ENCODE measurements at regions not wholly inside any gene's neighbourhood (a gene's known extent, or its start where the extent isn't known, plus 50 kb on each side); places are given as distances from the start of the nearest gene placed in this dataset.

DNA sequence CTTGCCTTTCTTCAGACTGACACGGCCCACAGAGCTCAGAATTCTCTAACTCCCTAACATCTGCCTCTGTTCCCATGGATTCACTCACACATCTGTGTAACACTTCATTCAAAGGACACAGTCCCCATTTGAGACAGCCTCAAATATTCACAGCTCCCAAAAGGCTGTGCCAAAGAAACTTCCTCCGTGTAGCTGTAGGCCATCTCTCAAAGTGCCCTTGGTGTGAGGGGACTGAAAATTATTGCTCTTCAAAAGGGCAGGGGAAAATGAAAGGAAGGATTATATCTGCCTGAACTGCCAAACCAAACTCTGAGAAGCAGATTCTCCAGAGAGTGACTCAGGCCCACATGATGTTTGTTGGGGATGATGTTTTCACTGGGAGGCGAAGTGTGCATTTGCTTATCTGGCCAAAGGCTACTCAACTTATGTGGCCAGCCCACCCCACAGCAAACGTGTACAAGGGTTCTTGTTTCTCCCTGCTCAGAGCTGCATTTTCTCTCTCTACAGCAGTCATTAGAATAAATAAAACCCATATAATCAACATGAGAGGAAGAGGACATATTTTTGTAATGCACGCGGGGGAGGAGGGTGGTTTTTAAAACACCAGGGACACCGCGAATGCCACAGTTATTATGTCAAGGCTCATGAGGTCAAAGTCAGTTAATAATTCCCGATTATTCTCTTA, 302.4 kb upstream of the NFE2L3 start:
- TF ChIP-seq, protein P1, sequence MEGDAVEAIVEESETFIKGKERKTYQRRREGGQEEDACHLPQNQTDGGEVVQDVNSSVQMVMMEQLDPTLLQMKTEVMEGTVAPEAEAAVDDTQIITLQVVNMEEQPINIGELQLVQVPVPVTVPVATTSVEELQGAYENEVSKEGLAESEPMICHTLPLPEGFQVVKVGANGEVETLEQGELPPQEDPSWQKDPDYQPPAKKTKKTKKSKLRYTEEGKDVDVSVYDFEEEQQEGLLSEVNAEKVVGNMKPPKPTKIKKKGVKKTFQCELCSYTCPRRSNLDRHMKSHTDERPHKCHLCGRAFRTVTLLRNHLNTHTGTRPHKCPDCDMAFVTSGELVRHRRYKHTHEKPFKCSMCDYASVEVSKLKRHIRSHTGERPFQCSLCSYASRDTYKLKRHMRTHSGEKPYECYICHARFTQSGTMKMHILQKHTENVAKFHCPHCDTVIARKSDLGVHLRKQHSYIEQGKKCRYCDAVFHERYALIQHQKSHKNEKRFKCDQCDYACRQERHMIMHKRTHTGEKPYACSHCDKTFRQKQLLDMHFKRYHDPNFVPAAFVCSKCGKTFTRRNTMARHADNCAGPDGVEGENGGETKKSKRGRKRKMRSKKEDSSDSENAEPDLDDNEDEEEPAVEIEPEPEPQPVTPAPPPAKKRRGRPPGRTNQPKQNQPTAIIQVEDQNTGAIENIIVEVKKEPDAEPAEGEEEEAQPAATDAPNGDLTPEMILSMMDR (IDR thresholded peaks at IDR 0.05), result no peak
- TF ChIP-seq POLR2A (IDR thresholded peaks at IDR 0.05), result peak in 1 of 2 donors; percentile 16

Data from adrenal gland (tissue), 5 donors.